Islet of Langerhans (tissue), 1 donor: ENCODE measurements at regions not wholly inside any gene's neighbourhood (a gene's known extent, or its start where the extent isn't known, plus 50 kb on each side); places are given as distances from the start of the nearest gene placed in this dataset.
"Not testable (repeated sequence)": the region's sequence is repeated elsewhere in the genome, so short reads cannot be mapped to it uniquely, and the experiment has no call there.

ENCODE experiments used
- FAIRE-seq: peaks from one replicate; lab custom pipeline; 2011; peaks lifted over from hg19 to GRCh38; lab: Jason Lieb, UNC

GRCh38 chr6:147911686-147912085 lies 403.2 kb downstream of the SAMD5 start:
- no peak for FAIRE-seq

DNA sequence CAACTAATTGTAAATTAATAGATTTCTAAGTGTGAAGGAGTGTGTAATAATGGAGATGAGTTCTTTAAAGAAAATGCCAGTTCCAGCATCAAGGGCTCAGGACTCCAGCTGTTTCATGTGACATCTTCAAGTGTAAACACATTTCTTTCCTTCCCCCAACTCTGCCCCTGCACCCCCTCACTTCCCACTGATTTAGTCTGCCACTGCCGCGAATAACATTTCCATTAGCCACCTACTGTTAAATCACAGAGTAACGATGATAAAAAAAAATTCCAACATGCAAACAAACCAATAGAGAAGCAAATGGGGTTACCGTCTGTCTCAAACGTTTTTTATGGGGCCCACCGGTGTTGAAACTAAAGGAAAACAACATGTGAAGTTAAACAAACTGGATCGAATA lies 414.3 kb downstream of the SAMD5 start:
- FAIRE-seq = no peak

- FAIRE-seq = peak; percentile 13
Measured at GRCh38 chr6:147924598-147924997, 416.1 kb downstream of the SAMD5 start.

DNA sequence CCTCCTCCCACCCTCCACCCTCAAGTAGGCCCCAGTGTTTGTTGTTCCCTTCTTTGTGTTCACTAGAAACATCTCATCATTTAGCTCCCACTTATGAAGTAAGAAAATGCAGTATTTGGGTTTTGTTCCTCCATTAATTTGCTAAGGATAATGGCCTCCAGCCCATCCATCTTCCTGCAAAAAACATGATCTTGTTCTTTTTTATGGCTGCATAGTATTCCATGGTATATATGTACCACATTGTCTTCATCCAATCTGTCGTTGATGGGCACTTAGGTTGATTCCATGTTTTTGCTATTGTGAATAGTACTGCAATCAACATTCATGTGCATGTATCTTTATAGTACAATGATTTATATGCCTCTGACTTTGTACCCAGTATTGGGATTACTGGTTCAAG lies 416.8 kb upstream of the SASH1 start:
- FAIRE-seq = no peak

- FAIRE-seq = no peak
Measured at GRCh38 chr6:147930745-147931144, 411.9 kb upstream of the SASH1 start.

DNA sequence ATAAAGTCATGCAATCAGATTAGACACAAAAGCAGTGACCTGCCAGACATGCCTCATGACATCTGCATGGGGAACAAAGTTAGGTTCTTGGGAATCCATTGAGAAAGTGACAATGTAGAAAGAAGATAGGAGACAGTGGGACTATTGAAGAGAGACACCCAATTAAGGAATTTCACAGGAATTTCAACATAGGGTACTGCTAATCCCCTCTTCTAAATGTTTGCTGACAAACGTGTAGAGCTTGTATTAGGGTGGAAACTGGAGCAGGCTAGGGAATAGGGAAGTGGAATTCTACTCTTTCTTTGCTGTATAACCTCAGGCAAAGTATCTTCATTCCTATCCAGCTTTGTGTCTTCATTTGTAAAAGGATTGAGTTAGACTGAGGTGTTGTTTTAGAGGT lies 409.4 kb upstream of the SASH1 start:
- no peak for FAIRE-seq

DNA sequence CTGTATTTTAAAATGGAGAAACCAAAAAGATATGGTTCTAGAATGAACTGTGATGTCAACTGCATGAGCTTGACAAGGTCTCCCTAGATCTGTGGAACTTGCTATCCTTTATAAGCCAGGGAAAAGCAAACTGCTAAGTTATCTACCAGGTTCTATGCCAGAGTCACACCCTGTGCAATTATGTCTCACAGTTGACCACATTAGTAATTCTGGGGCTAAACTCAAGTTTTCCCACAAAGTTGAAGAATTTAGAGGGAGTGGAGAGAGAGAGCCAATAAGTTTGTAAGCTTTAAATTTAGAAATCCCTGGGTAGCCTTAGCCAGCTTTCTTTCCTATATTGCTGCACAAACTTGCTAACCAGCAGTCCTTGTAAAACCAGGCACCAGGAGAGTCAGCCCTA lies 407.0 kb upstream of the SASH1 start:
- FAIRE-seq = peak; percentile 5

GRCh38 chr6:147936703-147937470 lies 405.8 kb upstream of the SASH1 start:
- FAIRE-seq = no peak

DNA sequence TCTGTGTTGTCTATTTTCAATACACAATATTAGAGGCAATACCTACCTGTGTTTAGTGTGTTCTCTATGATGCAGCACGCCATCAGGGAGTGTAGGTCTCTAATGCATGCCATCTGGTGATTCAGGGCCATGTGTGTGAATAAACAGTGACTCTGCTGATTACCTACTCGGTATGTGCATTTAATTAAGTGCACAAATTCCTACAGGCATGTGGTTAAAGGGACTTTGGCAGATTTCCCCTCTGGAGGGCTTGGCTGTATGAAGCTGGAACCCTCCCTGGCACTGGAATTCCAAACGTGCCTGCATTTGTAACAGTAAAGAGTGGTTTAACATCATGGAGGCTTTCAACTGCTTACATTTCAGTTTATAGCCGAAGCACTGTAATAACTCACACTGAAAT lies 401.5 kb upstream of the SASH1 start:
- no peak for FAIRE-seq

DNA sequence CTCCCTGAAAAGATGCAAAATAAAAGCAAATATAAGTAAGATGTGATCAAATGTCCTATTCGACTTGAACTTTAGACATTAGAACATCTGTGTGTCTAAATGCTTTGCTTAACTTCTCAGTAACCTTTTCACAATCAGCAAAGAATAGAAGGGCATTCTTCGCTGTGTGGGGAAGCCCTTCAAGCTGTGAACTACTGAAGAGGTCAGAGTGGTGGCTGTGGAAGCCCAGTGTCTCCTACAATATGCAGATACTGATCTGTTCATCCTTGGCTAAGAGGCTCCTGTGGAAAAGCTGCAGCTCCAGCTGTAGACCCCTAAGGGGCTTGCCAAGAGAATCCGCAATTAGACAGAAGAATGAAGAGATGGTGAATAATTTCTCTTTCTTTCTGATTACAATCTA lies 400.3 kb upstream of the SASH1 start:
- FAIRE-seq = no peak

GRCh38 chr6:147944122-147944521 lies 398.5 kb upstream of the SASH1 start:
- no peak for FAIRE-seq

DNA sequence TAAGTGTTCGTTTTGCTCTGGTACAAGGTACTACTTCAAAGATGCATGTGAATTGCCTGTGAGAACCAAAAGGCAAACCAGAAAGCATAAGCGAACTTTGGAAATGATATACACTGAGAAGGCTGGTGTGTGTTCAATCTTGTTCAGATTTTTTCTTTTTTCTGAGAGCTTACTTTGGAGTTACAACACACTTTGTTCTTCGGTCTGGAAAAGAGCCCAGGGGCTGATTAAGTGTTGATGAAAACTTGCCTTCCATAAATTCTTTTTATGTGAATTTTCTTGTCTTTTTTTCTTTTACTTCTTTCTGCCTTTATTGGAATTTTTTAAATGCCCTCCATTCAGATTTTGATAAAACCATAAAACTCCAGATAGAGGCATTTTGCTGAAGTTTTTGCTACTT lies 395.1 kb upstream of the SASH1 start:
- no peak for FAIRE-seq

GRCh38 chr6:147949981-147950622 lies 392.5 kb upstream of the SASH1 start:
- FAIRE-seq = no peak

DNA sequence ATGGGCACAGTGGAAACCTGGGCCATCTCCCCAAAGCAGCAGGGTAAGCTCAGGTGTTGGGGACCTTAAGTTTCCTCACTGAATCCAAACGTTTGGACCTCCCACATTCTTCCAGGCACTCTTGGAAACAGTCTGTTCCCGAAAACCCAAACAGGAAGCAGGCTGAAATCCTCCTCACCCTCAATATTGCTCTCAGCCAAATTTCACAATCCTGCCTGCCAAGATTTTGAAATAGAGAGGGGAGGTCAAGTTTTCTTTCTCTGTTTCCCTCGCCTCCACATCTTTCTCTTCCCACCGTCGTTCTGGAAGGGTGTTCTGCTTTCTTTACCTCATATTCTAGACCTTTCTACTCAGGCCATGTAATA lies 392.0 kb upstream of the SASH1 start:
- no peak for FAIRE-seq

GRCh38 chr6:147951726-147952125 lies 390.9 kb upstream of the SASH1 start:
- no peak for FAIRE-seq

GRCh38 chr6:147954938-147955337 lies 387.7 kb upstream of the SASH1 start:
- FAIRE-seq = no peak

- no peak for FAIRE-seq
Measured at GRCh38 chr6:147958683-147959082, 384.0 kb upstream of the SASH1 start.

- no peak for FAIRE-seq
Measured at GRCh38 chr6:147961481-147962141, 381.0 kb upstream of the SASH1 start.

- FAIRE-seq = not testable (repeated sequence)
Measured at GRCh38 chr6:147965448-147965847, 377.2 kb upstream of the SASH1 start.

- FAIRE-seq = no peak
Measured at GRCh38 chr6:147970970-147971369, 371.7 kb upstream of the SASH1 start.

DNA sequence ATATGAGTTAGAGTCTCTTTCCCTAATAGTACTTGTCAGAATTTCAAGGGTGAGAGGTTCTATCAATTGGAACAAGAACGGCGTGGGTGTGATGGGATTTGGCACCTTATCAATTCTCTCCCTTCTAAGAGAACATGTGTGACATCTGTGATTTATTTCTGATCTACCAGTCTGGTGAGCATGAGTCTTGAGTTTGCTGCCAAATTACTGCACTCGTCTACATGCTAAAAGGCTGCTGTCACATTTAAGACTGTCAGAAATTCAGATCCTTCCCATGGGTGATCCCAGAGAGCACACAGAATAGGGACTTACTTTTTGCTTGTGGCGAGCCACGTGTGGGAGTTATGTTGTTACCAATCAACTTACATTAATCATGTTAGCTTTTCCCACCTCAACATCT lies 370.2 kb upstream of the SASH1 start:
- FAIRE-seq = no peak

GRCh38 chr6:147973806-147974205 lies 368.8 kb upstream of the SASH1 start:
- FAIRE-seq = no peak

- peak; percentile 41 for FAIRE-seq
Measured at GRCh38 chr6:147974376-147974775, 368.3 kb upstream of the SASH1 start.
